GM23338 (cell line): ENCODE measurements at regions not wholly inside any gene's neighbourhood (a gene's known extent, or its start where the extent isn't known, plus 50 kb on each side); places are given as distances from the start of the nearest gene placed in this dataset.

Source experiments
- ATAC-seq: fragments of 200-7000 bp; cut with Tn5 transposase; 3 replicates; pipeline ENCODE4 v1.9.1; 2020
- DNase-seq: peaks from one replicate; pipeline ENCODE4 v3.0.0-alpha.2; 2015; ENCODE audit warnings: low spot score
- H2AFZ ChIP-seq: fragments of 200-600 bp; sonication (generic); 2 replicates; pipeline ENCODE4 v1.8.0; 2016; ENCODE audit warnings: antibody characterized with exemption, mild to moderate bottlenecking, moderate library complexity
- H3F3A ChIP-seq: fragments of 200-600 bp; sonication (generic); replicated peaks from 2 replicates; pipeline ENCODE4 v1.8.0; 2017; ENCODE audit warnings: antibody characterized with exemption, mixed run types, low read depth
- H3K27ac ChIP-seq: fragments of 200-600 bp; sonication (generic); 2 replicates; pipeline ENCODE4 v1.6.1; 2016; ENCODE audit warnings: low read depth
- H3K27me3 ChIP-seq: fragments of 200-600 bp; sonication (generic); 2 replicates; pipeline ENCODE4 v1.8.0; 2016; ENCODE audit warnings: mild to moderate bottlenecking, mixed run types, moderate library complexity; ENCODE audit not compliant: insufficient read depth
- H3K36me3 ChIP-seq: fragments of 200-600 bp; sonication (generic); 2 replicates; pipeline ENCODE4 v1.8.0; 2016; ENCODE audit warnings: mild to moderate bottlenecking; ENCODE audit not compliant: insufficient read depth
- H3K4me1 ChIP-seq: fragments of 200-600 bp; sonication (generic); 2 replicates; pipeline ENCODE4 v1.8.0; 2016; ENCODE audit warnings: mild to moderate bottlenecking, moderate library complexity; ENCODE audit not compliant: insufficient read depth
- H3K4me2 ChIP-seq: fragments of 200-600 bp; sonication (generic); 2 replicates; pipeline ENCODE4 v1.7.1; 2017; ENCODE audit warnings: mixed run types
- H3K4me3 ChIP-seq: fragments of 200-600 bp; sonication (generic); 2 replicates; pipeline ENCODE4 v1.6.1; 2016; ENCODE audit warnings: mixed run types
- H3K79me2 ChIP-seq: fragments of 200-600 bp; sonication (generic); replicated peaks from 2 replicates; pipeline ENCODE4 v1.8.0; 2017; ENCODE audit warnings: mild to moderate bottlenecking; ENCODE audit not compliant: insufficient read depth
- H3K9me2 ChIP-seq: fragments of 200-600 bp; sonication (generic); 2 replicates; pipeline ENCODE4 v1.8.0; 2017; ENCODE audit not compliant: insufficient read depth
- H4K20me1 ChIP-seq: fragments of 200-600 bp; sonication (generic); replicated peaks from 2 replicates; pipeline ENCODE4 v1.8.0; 2017; ENCODE audit warnings: mild to moderate bottlenecking; ENCODE audit not compliant: insufficient read depth
- H3K27ac Mint-ChIP-seq: 2 replicates; pipeline ENCODE4 v1.8.0; 2020; ENCODE audit warnings: inconsistent platforms, mild to moderate bottlenecking, moderate library complexity, mixed read lengths
- H3K27me3 Mint-ChIP-seq: 3 replicates; pipeline ENCODE4 v1.8.0; 2022; ENCODE audit warnings: low read depth, mild to moderate bottlenecking, moderate library complexity, mixed read lengths, inconsistent platforms; ENCODE audit not compliant: insufficient read depth, poor library complexity
- H3K36me3 Mint-ChIP-seq: 3 replicates; pipeline ENCODE4 v1.8.0; 2021; ENCODE audit warnings: low read depth, mild to moderate bottlenecking, inconsistent platforms, moderate library complexity, mixed read lengths
- H3K4me1 Mint-ChIP-seq: 3 replicates; pipeline ENCODE4 v1.8.0; 2020; ENCODE audit warnings: mild to moderate bottlenecking, inconsistent platforms, mixed read lengths
- H3K4me3 Mint-ChIP-seq: 3 replicates; pipeline ENCODE4 v1.8.0; 2021; ENCODE audit warnings: moderate library complexity, mild to moderate bottlenecking, inconsistent platforms, mixed read lengths
- H3K9me3 Mint-ChIP-seq: 3 replicates; pipeline ENCODE4 v1.8.0; 2020; ENCODE audit warnings: moderate library complexity, mild to moderate bottlenecking, inconsistent platforms, mixed read lengths
- CREB1 ChIP-seq: fragments of 250-450 bp; sonication (Bioruptor Pico); IDR thresholded peaks from 2 replicates; pipeline ENCODE4 v1.5.0; 2020; ENCODE audit warnings: low read depth, mild to moderate bottlenecking, moderate library complexity
- CTCF ChIP-seq, 2 experiments: fragments of 200-600 bp in 1 of 2; sonication (generic) in 1 of 2; conservative IDR thresholded peaks; 2 replicates each; pipeline versions ENCODE4 v1.5.1 to v1.6.1; 2016 to 2017; ENCODE audit warnings: antibody characterized with exemption in 2 of 2, low read depth in 2 of 2, mild to moderate bottlenecking in 2 of 2, moderate library complexity in 1 of 2
- NANOG ChIP-seq: IDR thresholded peaks from 2 replicates; pipeline ENCODE4 v1.6.1; 2016; ENCODE audit warnings: antibody characterized with exemption, borderline replicate concordance
- POLR2AphosphoS5 ChIP-seq: IDR thresholded peaks from 2 replicates; pipeline ENCODE4 v1.6.1; 2016; ENCODE audit warnings: antibody characterized with exemption, low read depth
- REST ChIP-seq: IDR thresholded peaks from one replicate; pipeline ENCODE4 v1.6.1; 2018; ENCODE audit warnings: antibody characterized with exemption; ENCODE audit not compliant: unreplicated experiment
- ZNF462 ChIP-seq: fragments of 250-450 bp; sonication (Bioruptor Pico); IDR thresholded peaks from 2 replicates; pipeline ENCODE4 v1.5.0; 2020; ENCODE audit warnings: mild to moderate bottlenecking, moderate library complexity

GRCh38 chr4:20096911-20097310 is 154.8 kb upstream of the SLIT2 start (continued):
- no peak for TF ChIP-seq REST

GRCh38 chr4:20095805-20096541 is 155.7 kb upstream of the SLIT2 start:
- Histone ChIP-seq H2AFZ (no peak overlapping the region), H3K4me3 (no peak overlapping the region), H3K36me3 (no peaks in the 10 kb centered on the region), H3K27me3 (no peaks in the 10 kb centered on the region), H3K9me2 (no peaks in the 10 kb centered on the region), H3F3A (no peaks in the 10 kb centered on the region), H3K79me2 (no peaks in the 10 kb centered on the region), H4K20me1 (no peaks in the 10 kb centered on the region), H3K4me1 (no peaks in the 10 kb centered on the region), H3K27ac (no peak overlapping the region), H3K4me2 (no peak overlapping the region)
- DNase-seq (no peak), ATAC-seq (no peak)
- Mint-ChIP-seq H3K36me3 (no peaks in the 10 kb centered on the region), H3K27ac (no peak overlapping the region), H3K9me3 (no peaks in the 10 kb centered on the region), H3K4me1 (no peaks in the 10 kb centered on the region), H3K4me3 (no peak overlapping the region), H3K27me3 (no peaks in the 10 kb centered on the region)
- TF ChIP-seq CREB1 (CRISPR knock-in tag) (no peak), CTCF (conservative IDR thresholded peaks at IDR 0.05; ENCODE audit: low read depth in 2 of 2) (no peak), NANOG (no peak), REST (no peak), ZNF462 (CRISPR knock-in tag) (no peak), POLR2AphosphoS5 (no peak)
